Activated CD4-positive, alpha-beta T cell treated with anti-CD3 and anti-CD28 coated beads, Interleukin-2, amount 10 ng/mL, durations not matched to agents 24 days and 14 days (primary cell): ENCODE measurements at regions not wholly inside any gene's neighbourhood (a gene's known extent, or its start where the extent isn't known, plus 50 kb on each side); places are given as distances from the start of the nearest gene placed in this dataset.

ENCODE experiments used
- DNase-seq: peaks from one replicate; pipeline ENCODE4 v3.0.0; 2022
- H3K27ac Mint-ChIP-seq: one replicate; pipeline ENCODE4 v1.8.0; 2022; ENCODE audit warnings: mild to moderate bottlenecking, mixed read lengths
- H3K27me3 Mint-ChIP-seq: one replicate; pipeline ENCODE4 v1.8.0; 2022; ENCODE audit warnings: mixed read lengths
- H3K36me3 Mint-ChIP-seq: one replicate; pipeline ENCODE4 v1.8.0; 2022; ENCODE audit warnings: low read depth, mild to moderate bottlenecking, mixed read lengths
- H3K4me1 Mint-ChIP-seq: one replicate; pipeline ENCODE4 v1.8.0; 2021; ENCODE audit warnings: mixed read lengths
- H3K4me3 Mint-ChIP-seq: one replicate; pipeline ENCODE4 v1.8.0; 2022; ENCODE audit warnings: mild to moderate bottlenecking, moderate library complexity, mixed read lengths
- H3K9me3 Mint-ChIP-seq: one replicate; pipeline ENCODE4 v1.8.0; 2021; ENCODE audit warnings: mixed read lengths
- intact Hi-C: fragments of 100-400 bp; cut with micrococcal nuclease; formaldehyde crosslinking; loops from one replicate; pipeline ENCODE4 v1.15.1; 2023

DNA sequence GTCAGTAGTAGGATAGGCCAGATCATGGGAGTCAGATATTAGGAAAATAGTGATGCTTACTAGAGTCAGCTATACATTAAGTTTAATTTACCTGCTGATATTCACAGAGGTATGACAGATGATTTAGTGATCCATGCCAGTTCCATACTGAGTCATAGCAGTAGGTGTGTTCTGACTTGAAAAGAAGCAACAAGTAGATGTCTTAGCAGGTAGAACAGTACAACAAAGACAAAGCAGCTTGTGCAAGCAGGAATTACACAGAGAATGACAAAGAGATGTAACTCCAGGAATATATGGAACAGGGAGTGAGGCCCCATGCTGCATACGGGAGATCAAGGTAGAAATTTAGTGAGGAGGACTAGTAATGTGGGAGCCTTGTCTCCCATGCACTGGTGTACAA, 556.9 kb downstream of the SLC16A7 start:
- no peaks in the 10 kb centered on the region for H3K36me3 Mint-ChIP-seq
- H3K27ac Mint-ChIP-seq, result no peak overlapping the region
- no peak for DNase-seq
- intact Hi-C loops, result no loop called here
- no peaks in the 10 kb centered on the region for H3K4me1 Mint-ChIP-seq
- H3K9me3 Mint-ChIP-seq, result no peaks in the 10 kb centered on the region
- no peak overlapping the region for H3K4me3 Mint-ChIP-seq
- no peaks in the 10 kb centered on the region for H3K27me3 Mint-ChIP-seq

DNA sequence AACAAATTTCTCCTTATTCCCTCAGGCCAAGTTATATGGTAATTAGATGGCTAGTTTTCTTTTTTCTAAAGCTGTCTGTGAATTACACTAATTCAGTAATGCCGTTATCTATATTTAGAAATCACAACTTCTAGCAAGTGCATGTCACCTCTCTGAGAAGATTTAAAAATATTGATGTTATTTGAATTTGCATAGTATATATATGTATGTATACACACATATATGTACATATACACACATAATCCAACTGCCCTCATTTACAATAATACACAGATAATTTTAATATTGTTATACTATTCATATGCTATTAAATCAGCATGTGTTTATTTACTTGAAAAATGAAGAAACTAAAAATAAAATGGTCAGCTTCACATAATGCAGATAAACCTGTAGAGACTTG, 563.9 kb downstream of the SLC16A7 start:
- H3K4me1 Mint-ChIP-seq, result no peaks in the 10 kb centered on the region
- no peaks in the 10 kb centered on the region for H3K9me3 Mint-ChIP-seq
- no peaks in the 10 kb centered on the region for H3K27me3 Mint-ChIP-seq
- no peak overlapping the region for H3K27ac Mint-ChIP-seq
- H3K36me3 Mint-ChIP-seq, result no peaks in the 10 kb centered on the region
- intact Hi-C loops, result no loop called here
- H3K4me3 Mint-ChIP-seq, result no peak overlapping the region
- no peak for DNase-seq

DNA sequence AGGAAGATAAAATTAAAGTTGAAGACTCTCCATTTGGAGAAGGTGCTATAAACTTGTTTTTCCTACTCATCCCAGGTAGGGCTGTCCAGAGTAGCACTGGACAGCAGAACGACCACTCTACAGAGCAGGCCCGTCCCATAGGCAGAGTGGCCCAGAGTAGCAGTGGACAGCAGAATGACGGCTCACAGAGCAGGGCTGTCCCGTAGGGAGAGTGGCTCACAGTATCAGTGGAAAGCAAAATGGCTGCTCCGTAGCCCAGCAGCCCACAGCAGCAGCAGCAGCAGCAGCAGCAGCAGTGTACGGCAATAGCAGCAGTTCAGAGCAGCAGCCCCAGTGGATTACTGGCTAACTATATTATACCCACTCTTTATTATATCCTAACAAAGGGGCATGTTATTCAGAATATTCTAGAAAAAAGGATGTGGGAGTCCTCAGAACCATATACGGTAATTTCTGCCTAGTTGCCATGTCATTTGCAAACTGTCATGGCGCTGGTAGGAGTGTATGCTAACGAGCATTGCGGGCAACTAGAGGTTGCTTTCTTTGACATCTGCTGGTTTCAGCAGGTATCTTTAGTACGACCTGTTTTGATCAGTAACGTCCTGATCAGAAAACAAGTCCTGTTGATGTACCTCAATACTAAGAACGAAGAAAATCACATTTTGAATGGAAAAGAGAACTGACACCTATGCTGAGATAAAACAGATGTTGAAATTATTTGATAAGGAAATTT, 567.3 kb downstream of the SLC16A7 start:
- DNase-seq, result no peak
- Mint-ChIP-seq H3K9me3 (no peaks in the 10 kb centered on the region), H3K27me3 (no peaks in the 10 kb centered on the region), H3K36me3 (no peaks in the 10 kb centered on the region), H3K4me1 (no peaks in the 10 kb centered on the region), H3K4me3 (no peak overlapping the region), H3K27ac (no peak overlapping the region)
- intact Hi-C loops, result no loop called here

DNA sequence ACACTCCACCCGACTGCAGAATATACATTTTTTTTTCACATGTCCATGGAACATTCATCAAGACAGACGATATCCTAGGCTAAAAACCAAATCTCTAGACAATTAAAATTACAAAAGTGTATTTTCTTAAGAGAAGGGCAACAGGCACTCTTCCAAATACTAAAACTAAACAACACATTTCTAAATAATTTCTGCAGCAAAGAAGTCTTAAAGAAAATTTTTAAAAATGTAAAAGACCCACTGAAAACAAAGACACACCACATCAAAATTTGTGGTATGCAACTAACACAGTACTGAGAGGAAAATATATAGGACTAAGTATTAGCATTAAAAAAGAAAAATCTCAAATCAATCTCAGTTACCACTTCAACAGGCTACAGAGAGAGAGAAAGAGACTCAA, 570.0 kb downstream of the SLC16A7 start:
- Mint-ChIP-seq H3K4me1 (no peaks in the 10 kb centered on the region), H3K27ac (no peak overlapping the region)
- intact Hi-C loops, result no loop called here

DNA sequence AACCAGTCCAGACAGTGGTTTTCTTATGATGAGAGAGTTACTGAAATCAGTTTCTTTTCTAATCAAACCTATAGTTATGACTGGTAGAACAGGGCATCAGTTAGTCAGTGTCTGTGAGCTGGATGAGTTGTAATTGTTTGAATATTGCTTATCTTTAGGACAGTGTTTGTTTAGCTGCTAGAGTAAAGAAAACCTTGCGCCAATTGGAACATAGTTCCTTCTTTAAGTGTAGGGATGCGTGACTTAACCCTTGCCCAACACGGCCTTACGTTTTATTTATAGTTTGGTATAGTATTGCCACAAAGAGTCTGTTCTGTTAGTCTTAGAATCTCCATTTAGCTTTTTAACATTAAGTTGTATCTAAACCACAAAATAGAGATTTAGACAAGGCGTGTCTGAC, 572.6 kb downstream of the SLC16A7 start:
- Mint-ChIP-seq H3K4me1 (no peaks in the 10 kb centered on the region), H3K27me3 (no peaks in the 10 kb centered on the region), H3K9me3 (no peaks in the 10 kb centered on the region), H3K4me3 (no peak overlapping the region), H3K27ac (no peak overlapping the region), H3K36me3 (no peaks in the 10 kb centered on the region)
- no peak for DNase-seq
- intact Hi-C loops, result no loop called here

More for the DNA sequence above, 570.0 kb downstream of the SLC16A7 start:
- H3K4me3 Mint-ChIP-seq, result no peak overlapping the region
- no peaks in the 10 kb centered on the region for H3K36me3 Mint-ChIP-seq
- H3K9me3 Mint-ChIP-seq, result no peaks in the 10 kb centered on the region
- DNase-seq, result no peak
- no peaks in the 10 kb centered on the region for H3K27me3 Mint-ChIP-seq

DNA sequence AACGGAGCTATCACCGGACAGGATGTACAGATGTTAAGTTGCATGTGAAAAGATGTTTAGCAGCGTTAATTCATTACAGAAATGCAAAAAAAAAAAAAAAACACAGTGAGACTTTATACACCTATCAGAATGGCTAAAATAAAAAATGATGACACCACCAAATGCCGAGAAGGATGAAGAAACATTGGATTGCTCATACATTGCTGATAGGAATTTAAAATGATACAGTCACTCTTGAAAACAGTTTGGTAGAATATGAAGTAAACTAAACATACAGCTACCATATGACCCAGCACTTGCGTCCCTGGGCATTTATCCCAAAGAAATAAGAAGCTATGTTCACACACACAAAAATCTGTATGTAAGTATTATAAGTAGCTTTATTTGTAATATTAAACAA, 574.1 kb downstream of the SLC16A7 start:
- H3K27ac Mint-ChIP-seq, result no peak overlapping the region
- H3K27me3 Mint-ChIP-seq, result no peaks in the 10 kb centered on the region

DNA sequence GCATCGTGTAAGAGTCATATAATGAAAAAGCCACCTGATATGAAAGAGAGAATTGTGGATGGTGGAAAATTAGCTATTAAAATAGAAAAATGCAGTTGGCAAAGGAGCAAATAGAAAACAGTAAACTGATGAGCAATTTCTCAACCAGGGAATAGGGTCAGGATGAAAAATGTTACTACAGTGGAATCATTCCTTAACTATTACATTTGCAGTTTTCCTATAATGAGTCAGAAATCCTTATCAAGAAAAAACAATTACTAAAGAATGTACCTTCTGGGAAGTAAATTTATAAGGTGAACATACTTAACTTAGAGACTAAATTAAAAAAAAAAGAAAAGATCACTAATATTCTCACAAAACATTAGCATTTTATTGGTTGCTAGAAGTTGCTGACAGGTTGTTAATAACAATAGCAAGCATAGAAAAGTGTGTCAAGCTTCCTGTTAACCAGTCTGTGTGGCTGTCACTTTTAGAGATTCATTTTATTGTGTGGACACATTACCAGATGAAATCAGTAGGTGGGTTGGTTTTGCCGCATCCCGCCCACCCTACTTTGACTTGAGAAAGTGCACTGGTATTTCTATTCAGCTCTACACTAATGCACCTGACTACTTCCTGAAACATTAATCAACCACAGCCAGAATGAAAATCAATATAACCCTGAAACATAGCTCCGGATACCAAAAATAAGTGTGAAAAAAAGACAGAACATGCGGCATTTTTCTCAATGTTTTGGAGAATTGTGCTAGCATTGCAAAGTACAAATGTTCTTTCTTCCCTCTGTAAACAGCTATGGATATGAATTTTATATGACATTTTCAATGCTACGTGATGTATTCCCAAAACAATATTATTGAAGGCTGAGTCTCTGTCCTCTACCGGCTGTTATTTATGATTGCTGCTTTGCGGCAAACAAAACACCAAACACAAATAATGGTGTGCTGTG, 576.7 kb downstream of the SLC16A7 start:
- intact Hi-C loops, result no loop called here
- Mint-ChIP-seq H3K36me3 (no peaks in the 10 kb centered on the region), H3K4me1 (no peaks in the 10 kb centered on the region), H3K27ac (no peak overlapping the region), H3K27me3 (no peaks in the 10 kb centered on the region), H3K9me3 (no peaks in the 10 kb centered on the region), H3K4me3 (no peak overlapping the region)
- DNase-seq, result no peak

More for the DNA sequence above, 574.1 kb downstream of the SLC16A7 start:
- Mint-ChIP-seq H3K4me3 (no peak overlapping the region), H3K4me1 (no peaks in the 10 kb centered on the region), H3K9me3 (no peaks in the 10 kb centered on the region), H3K36me3 (no peaks in the 10 kb centered on the region)
- no peak for DNase-seq
- intact Hi-C loops, result no loop called here

DNA sequence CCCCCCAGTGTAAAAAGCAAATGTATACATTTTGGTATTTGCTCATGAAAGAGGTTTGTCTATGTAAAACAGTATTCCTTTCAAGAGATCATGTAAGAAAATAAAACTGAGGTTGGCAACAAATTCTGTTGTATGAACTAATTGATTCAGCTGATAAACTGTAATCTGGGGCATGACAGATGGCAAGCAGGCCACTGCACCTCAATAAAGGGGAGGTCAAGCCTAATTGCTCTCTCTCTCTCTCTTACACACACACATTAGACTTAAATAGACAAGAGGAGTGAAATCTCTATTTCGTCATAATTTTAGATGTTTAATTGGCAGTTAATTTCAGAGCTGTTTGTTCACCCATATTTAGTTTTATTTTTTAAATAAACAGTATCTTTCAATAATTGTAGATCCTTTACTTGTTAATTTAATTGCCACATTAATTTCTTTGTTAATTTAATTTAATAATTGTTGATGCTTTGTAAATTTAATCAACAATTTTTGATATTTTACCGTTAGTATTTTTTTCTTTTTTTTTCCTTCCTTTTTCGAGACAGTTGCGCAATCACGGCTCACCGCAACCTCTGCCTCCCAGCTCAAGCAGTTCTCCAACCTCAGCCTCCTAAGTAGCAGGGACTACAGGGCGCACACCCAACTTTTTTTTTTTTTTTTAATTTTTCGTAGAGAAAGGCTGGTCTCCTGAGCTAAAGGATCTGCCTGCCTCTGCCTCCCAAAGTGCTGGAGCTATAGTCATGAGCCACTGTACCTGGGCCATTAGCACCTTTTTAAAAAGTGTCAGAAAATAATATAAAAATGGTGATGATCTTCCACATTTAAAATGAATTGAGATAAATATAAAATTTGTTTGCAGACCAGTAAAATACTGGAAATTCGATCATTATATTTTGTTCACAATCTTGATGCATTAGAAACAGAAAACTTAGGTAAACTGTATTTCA, 577.7 kb downstream of the SLC16A7 start:
- intact Hi-C loops, result no loop called here
- Mint-ChIP-seq H3K36me3 (no peaks in the 10 kb centered on the region), H3K27me3 (no peaks in the 10 kb centered on the region), H3K27ac (no peak overlapping the region), H3K4me1 (no peaks in the 10 kb centered on the region), H3K9me3 (no peaks in the 10 kb centered on the region), H3K4me3 (no peak overlapping the region)
- no peak for DNase-seq

DNA sequence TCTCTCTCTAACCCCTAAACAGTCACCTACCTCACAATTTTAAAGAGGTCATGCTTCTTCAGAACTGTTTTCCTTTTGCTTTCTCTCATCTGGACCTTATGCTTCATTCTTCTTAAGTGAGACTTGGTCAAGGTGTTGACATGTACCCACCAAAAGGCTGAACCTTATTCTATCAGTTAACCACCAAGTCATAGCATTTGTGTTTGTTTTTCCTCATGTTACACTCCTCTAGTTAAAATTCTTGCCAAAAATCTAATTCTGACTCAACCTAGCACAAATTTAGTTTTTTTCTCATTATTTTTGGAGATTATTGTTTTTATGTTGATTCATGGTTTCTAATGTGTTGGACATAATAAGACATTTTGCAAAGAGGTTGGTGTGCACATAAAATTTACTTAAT, 578.6 kb downstream of the SLC16A7 start:
- Mint-ChIP-seq H3K27ac (no peak overlapping the region), H3K4me1 (no peaks in the 10 kb centered on the region), H3K4me3 (no peak overlapping the region), H3K36me3 (no peaks in the 10 kb centered on the region), H3K9me3 (no peaks in the 10 kb centered on the region), H3K27me3 (no peaks in the 10 kb centered on the region)
- intact Hi-C loops, result no loop called here
- no peak for DNase-seq

DNA sequence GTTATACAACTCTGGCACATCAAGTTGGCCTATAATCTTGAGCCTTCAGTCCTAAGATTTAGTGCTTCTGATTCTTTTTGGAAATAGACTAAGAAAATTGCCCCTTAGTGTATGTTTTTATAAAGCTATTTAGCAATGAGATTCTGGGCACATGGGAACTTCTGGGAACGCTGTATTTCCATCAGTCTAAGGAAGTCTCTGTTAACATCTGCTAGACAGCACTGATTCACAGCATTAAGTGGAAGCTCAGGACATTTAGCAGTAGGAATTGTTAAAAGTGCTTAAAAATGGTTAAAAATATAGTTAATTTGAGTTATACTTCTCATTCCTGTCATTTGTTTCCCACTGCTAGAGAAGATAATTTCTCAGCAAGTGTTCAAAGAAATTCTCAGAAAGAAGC, 579.1 kb downstream of the SLC16A7 start:
- no peak overlapping the region for H3K4me3 Mint-ChIP-seq
- no peaks in the 10 kb centered on the region for H3K36me3 Mint-ChIP-seq
- H3K27me3 Mint-ChIP-seq, result no peaks in the 10 kb centered on the region
- intact Hi-C loops, result no loop called here
- H3K9me3 Mint-ChIP-seq, result no peaks in the 10 kb centered on the region
- DNase-seq, result no peak
- H3K4me1 Mint-ChIP-seq, result no peaks in the 10 kb centered on the region
- no peak overlapping the region for H3K27ac Mint-ChIP-seq

DNA sequence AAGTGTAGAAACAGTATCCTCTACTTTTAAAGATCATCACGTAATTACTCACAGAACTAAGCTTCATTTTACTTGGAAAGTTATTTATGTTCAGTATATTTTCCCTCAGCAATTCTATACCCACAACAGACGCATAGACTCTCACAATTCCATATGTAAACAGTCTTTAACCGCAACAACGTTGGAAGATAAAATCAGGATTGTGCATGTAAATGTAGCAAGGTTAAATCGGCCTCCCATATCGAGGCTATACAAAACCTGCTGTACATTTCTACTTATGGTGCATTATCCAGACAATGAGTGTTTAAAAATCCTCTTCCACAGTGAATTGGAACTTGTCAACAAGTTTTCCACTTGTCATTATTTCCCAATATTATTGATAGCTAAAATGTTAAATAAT, 581.1 kb downstream of the SLC16A7 start:
- Mint-ChIP-seq H3K27ac (no peak overlapping the region), H3K4me3 (no peak overlapping the region), H3K27me3 (no peaks in the 10 kb centered on the region), H3K4me1 (no peaks in the 10 kb centered on the region), H3K9me3 (no peaks in the 10 kb centered on the region), H3K36me3 (no peaks in the 10 kb centered on the region)
- intact Hi-C loops, result no loop called here
- DNase-seq, result no peak

DNA sequence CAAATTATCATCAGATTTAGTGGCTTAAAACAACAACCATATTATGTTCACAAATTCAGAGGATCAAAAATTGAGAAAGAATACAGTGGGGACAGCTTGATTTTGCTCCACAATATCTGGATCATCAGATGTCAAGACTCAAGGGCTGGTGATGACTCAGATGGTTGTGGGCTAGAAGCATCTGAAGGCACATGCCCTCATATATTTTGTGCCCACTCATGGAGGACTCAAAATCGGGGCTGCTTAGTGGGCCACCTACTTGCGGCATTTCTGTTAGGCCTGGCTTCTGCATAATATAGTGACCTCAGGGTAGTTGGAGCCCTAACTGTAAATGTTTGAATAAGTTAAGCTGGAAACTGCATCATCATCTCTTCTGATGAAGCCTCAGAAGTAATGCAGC, 584.5 kb downstream of the SLC16A7 start:
- H3K36me3 Mint-ChIP-seq, result no peaks in the 10 kb centered on the region
- H3K4me1 Mint-ChIP-seq, result no peaks in the 10 kb centered on the region
- no peak overlapping the region for H3K4me3 Mint-ChIP-seq
- H3K9me3 Mint-ChIP-seq, result no peaks in the 10 kb centered on the region
- intact Hi-C loops, result no loop called here
- H3K27me3 Mint-ChIP-seq, result no peaks in the 10 kb centered on the region
- H3K27ac Mint-ChIP-seq, result no peak overlapping the region
- no peak for DNase-seq

DNA sequence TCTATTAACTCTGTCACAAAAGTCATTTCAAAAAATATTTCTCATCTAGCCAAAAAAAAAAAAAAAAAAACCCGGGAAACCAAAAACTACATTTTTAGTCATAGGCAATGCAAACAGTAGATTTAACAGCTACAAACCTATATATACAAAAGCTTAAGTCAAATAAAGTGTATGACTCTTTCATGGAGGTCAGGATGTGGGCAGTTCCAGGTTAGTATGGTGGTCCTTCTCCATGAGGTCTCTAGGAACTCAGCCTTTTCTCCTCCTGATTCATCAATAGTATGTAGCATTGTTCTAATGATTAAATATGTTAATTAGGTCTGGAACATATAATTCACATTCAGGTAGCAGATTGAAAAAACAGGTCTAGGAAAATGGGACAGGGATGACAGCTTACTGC, 586.5 kb downstream of the SLC16A7 start:
- intact Hi-C loops, result no loop called here
- H3K27ac Mint-ChIP-seq, result no peak overlapping the region
- no peaks in the 10 kb centered on the region for H3K9me3 Mint-ChIP-seq
- H3K4me3 Mint-ChIP-seq, result no peak overlapping the region
- DNase-seq, result no peak
- no peaks in the 10 kb centered on the region for H3K27me3 Mint-ChIP-seq
- H3K36me3 Mint-ChIP-seq, result no peaks in the 10 kb centered on the region
- H3K4me1 Mint-ChIP-seq, result no peaks in the 10 kb centered on the region

DNA sequence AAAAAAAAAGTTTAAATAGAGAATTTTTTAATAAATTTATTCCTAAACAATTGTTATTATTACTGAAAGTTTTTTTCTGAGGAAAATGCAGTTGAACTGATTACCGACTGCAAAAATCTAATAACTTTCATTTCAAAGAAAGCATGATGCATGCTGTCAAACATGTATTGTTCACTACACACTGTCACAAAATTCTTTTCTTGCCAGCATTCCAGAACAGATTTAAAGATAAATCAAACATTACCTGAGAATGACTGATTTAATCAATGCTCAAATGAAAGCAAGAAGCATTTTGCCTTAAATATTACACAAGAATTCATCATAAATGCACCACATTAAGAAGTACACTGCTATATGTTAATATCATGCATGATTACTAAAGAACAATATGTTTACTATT, 588.3 kb downstream of the SLC16A7 start:
- H3K4me3 Mint-ChIP-seq, result no peak overlapping the region
- no peaks in the 10 kb centered on the region for H3K27me3 Mint-ChIP-seq
- no peaks in the 10 kb centered on the region for H3K36me3 Mint-ChIP-seq
- H3K9me3 Mint-ChIP-seq, result no peaks in the 10 kb centered on the region
- no peak overlapping the region for H3K27ac Mint-ChIP-seq
- DNase-seq, result no peak
- intact Hi-C loops, result no loop called here
- no peaks in the 10 kb centered on the region for H3K4me1 Mint-ChIP-seq
